ENCODE measurements at regions not wholly inside any gene's neighbourhood (a gene's known extent, or its start where the extent isn't known, plus 50 kb on each side); places are given as distances from the start of the nearest gene placed in this dataset.
A peak's percentile ranks its signal among the peaks of the same experiment; 100 is the strongest.

DNA sequence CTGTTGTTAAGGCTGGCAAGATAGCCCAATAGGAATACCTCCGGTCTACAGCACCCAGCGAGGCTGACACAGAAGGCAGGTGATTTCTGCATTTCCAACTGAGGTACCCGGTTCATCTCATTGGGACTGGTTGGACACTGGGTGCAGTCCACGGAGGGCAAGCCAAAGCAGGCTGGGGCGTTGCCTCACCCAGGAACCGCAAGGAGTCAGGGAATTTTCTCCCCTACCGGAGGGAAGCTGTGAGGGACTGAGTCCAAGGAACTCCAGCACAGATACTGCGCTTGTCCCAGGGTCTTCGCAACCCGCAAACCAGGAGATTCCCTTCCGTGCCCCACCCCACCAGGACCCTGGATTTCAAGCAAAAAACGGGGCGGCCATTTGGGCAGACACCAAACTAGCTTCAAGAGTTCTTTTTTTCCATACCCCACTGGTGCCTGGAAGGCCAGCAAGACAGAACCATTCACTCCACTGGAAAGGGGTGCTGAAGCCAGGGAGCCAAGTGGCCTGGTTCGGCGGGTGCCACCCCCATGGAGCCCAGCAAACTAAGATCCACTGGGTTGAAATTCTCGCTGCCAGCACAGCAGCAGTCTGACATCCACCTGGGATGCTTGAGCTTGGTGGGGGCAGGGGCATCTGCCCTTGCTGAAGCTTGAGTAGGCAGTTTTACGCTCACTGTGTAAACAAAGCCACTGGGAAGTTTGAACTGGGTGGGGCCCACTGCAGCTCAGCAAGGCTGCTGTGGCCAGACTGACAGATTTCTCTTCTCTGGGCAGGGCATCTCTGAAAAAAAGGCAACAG, 647.2 kb downstream of the BNC2 start:
- Histone ChIP-seq H3K4me2 (peak overlapping the region; percentile 37), H3K4me1 (ENCODE audit: insufficient read depth) (peaks cover 7% of the 10 kb centered on the region), H4K20me1 (ENCODE audit: insufficient read depth, poor library complexity, severe bottlenecking) (no peaks in the 10 kb centered on the region), H3K4me3 (no peak overlapping the region), H2AFZ (no peak overlapping the region), H3K27ac (no peak overlapping the region), H3K36me3 (replicated peaks; ENCODE audit: insufficient read depth, low read depth) (no peaks in the 10 kb centered on the region), H3K9me3 (ENCODE audit: low read depth) (no peaks in the 10 kb centered on the region), H3K9me2 (replicated peaks; ENCODE audit: insufficient read depth) (no peaks in the 10 kb centered on the region), H3K79me2 (no peaks in the 10 kb centered on the region), H3K27me3 (no peaks in the 10 kb centered on the region)
- no peak for TF ChIP-seq EZH2 (IDR thresholded peaks at IDR 0.05; ENCODE audit: borderline replicate concordance)
- TF ChIP-seq EZH2phosphoT487 (IDR thresholded peaks at IDR 0.05; ENCODE audit: low read depth, severe bottlenecking, unreplicated experiment) = no peak
- DNase-seq (ENCODE audit: low spot score) = peak; percentile 71
- 87% methylated on average over 17 of the region's 17 CpGs for WGBS (ENCODE audit: low lambda C conversion rate, missing lambda C conversion rate)

DNA sequence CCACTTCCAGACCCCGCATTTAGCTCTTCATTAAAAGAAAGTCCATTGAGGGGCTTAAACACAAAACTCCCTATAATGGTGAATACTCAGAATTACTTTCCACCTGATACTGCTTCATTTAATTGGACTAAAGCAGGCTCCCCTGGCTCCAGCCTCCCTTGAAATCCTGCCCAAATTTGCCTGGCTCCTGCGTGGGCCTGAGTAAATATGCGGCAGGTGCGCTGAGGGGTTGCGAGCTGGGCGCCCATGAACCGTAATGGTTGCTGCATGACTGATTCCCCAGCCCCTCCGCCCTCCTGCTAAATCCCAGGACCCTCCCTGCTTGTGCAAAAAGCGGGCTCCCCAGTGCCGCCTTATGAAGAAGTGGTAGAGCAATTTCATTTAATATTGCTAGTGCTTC, 639.7 kb downstream of the BNC2 start:
- Histone ChIP-seq H3K9me2 (replicated peaks; ENCODE audit: insufficient read depth) (no peaks in the 10 kb centered on the region), H3K4me1 (ENCODE audit: insufficient read depth) (no peaks in the 10 kb centered on the region), H3K9me3 (ENCODE audit: low read depth) (no peaks in the 10 kb centered on the region), H3K4me2 (no peak overlapping the region), H2AFZ (no peak overlapping the region), H4K20me1 (ENCODE audit: insufficient read depth, poor library complexity, severe bottlenecking) (no peaks in the 10 kb centered on the region), H3K27me3 (no peaks in the 10 kb centered on the region), H3K36me3 (replicated peaks; ENCODE audit: insufficient read depth, low read depth) (no peaks in the 10 kb centered on the region), H3K4me3 (no peak overlapping the region), H3K27ac (no peak overlapping the region), H3K79me2 (no peaks in the 10 kb centered on the region)
- DNase-seq (ENCODE audit: low spot score) = no peak
- WGBS (ENCODE audit: low lambda C conversion rate, missing lambda C conversion rate) = 94% methylated on average over 10 of the region's 10 CpGs
- TF ChIP-seq EZH2 (IDR thresholded peaks at IDR 0.05; ENCODE audit: borderline replicate concordance) (no peak), EZH2phosphoT487 (IDR thresholded peaks at IDR 0.05; ENCODE audit: low read depth, severe bottlenecking, unreplicated experiment) (no peak)
- TF ChIP-seq, protein P1, sequence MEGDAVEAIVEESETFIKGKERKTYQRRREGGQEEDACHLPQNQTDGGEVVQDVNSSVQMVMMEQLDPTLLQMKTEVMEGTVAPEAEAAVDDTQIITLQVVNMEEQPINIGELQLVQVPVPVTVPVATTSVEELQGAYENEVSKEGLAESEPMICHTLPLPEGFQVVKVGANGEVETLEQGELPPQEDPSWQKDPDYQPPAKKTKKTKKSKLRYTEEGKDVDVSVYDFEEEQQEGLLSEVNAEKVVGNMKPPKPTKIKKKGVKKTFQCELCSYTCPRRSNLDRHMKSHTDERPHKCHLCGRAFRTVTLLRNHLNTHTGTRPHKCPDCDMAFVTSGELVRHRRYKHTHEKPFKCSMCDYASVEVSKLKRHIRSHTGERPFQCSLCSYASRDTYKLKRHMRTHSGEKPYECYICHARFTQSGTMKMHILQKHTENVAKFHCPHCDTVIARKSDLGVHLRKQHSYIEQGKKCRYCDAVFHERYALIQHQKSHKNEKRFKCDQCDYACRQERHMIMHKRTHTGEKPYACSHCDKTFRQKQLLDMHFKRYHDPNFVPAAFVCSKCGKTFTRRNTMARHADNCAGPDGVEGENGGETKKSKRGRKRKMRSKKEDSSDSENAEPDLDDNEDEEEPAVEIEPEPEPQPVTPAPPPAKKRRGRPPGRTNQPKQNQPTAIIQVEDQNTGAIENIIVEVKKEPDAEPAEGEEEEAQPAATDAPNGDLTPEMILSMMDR (IDR thresholded peaks at IDR 0.05; ENCODE audit: poor library complexity) = no peak

DNA sequence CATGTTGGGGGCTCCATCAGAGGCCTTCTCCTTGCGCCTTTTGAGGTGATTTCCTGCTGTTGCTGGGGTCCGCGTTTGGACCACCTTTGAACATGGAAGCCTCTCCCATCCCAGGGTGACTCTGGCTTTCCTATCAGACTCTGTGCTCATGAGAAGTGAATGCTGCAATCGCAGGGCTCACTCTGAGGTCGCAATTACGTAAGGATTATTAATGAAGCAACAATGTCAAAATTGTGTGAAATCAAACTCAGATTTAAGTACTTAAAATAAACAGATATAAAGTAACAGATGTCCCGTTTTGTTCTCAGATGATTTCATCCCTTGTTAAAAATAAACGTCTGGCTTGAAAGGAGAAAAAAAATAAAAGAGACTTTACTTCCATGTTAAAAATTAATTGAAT, 634.2 kb downstream of the BNC2 start:
- WGBS (ENCODE audit: low lambda C conversion rate, missing lambda C conversion rate) = 62% methylated on average over 8 of the region's 8 CpGs
- DNase-seq (ENCODE audit: low spot score) = no peak
- Histone ChIP-seq H3K4me2 (no peak overlapping the region), H3K79me2 (no peaks in the 10 kb centered on the region), H3K36me3 (replicated peaks; ENCODE audit: insufficient read depth, low read depth) (no peaks in the 10 kb centered on the region), H3K4me3 (no peak overlapping the region), H3K27me3 (no peaks in the 10 kb centered on the region), H4K20me1 (ENCODE audit: insufficient read depth, poor library complexity, severe bottlenecking) (no peaks in the 10 kb centered on the region), H3K27ac (no peak overlapping the region), H3K9me3 (ENCODE audit: low read depth) (no peaks in the 10 kb centered on the region), H2AFZ (no peak overlapping the region), H3K9me2 (replicated peaks; ENCODE audit: insufficient read depth) (no peaks in the 10 kb centered on the region), H3K4me1 (ENCODE audit: insufficient read depth) (peaks cover 11% of the 10 kb centered on the region)
- TF ChIP-seq EZH2phosphoT487 (IDR thresholded peaks at IDR 0.05; ENCODE audit: low read depth, severe bottlenecking, unreplicated experiment) = no peak
- TF ChIP-seq, protein P1 (IDR thresholded peaks at IDR 0.05; ENCODE audit: poor library complexity) = no peak
- TF ChIP-seq EZH2 (IDR thresholded peaks at IDR 0.05; ENCODE audit: borderline replicate concordance) = no peak

DNA sequence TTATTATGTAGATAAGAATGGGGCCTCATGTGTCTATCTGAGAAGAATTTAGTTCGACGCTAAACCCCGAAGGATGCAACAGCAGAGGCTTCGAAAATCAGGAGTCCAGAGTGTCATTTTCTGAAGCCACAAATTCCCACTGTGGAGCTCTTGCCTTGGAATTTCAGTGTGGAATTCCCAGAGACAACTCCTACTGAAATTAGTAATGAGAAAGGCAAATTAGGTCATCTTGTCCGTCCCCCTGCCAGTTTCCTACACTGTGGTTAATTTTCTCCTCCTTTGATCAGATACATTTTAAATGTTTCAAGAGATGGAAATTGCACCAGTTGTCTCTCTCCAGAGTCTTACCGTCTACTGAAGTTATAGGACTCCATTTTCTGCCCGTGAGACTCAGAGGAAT, 633.6 kb downstream of the BNC2 start:
- no peaks in the 10 kb centered on the region for H3K9me2 ChIP-seq (replicated peaks; ENCODE audit: insufficient read depth)
- H3K27ac ChIP-seq = no peak overlapping the region
- H3K36me3 ChIP-seq (replicated peaks; ENCODE audit: insufficient read depth, low read depth) = no peaks in the 10 kb centered on the region
- no peak for TF ChIP-seq EZH2phosphoT487 (IDR thresholded peaks at IDR 0.05; ENCODE audit: low read depth, severe bottlenecking, unreplicated experiment)
- TF ChIP-seq, protein P1 (IDR thresholded peaks at IDR 0.05; ENCODE audit: poor library complexity) = no peak
- no peak for TF ChIP-seq EZH2 (IDR thresholded peaks at IDR 0.05; ENCODE audit: borderline replicate concordance)
- H3K27me3 ChIP-seq = no peaks in the 10 kb centered on the region
- peaks cover 11% of the 10 kb centered on the region for H3K4me1 ChIP-seq (ENCODE audit: insufficient read depth)
- no peak overlapping the region for H3K4me3 ChIP-seq
- WGBS (ENCODE audit: low lambda C conversion rate, missing lambda C conversion rate) = 74% methylated on average over 7 of the region's 7 CpGs
- H3K79me2 ChIP-seq = no peaks in the 10 kb centered on the region
- H4K20me1 ChIP-seq (ENCODE audit: insufficient read depth, poor library complexity, severe bottlenecking) = no peaks in the 10 kb centered on the region
- no peak overlapping the region for H2AFZ ChIP-seq
- no peak overlapping the region for H3K4me2 ChIP-seq
- DNase-seq (ENCODE audit: low spot score) = no peak
- no peaks in the 10 kb centered on the region for H3K9me3 ChIP-seq (ENCODE audit: low read depth)
